ENCODE measurements at regions not wholly inside any gene's neighbourhood (a gene's known extent, or its start where the extent isn't known, plus 50 kb on each side); places are given as distances from the start of the nearest gene placed in this dataset.

DNA sequence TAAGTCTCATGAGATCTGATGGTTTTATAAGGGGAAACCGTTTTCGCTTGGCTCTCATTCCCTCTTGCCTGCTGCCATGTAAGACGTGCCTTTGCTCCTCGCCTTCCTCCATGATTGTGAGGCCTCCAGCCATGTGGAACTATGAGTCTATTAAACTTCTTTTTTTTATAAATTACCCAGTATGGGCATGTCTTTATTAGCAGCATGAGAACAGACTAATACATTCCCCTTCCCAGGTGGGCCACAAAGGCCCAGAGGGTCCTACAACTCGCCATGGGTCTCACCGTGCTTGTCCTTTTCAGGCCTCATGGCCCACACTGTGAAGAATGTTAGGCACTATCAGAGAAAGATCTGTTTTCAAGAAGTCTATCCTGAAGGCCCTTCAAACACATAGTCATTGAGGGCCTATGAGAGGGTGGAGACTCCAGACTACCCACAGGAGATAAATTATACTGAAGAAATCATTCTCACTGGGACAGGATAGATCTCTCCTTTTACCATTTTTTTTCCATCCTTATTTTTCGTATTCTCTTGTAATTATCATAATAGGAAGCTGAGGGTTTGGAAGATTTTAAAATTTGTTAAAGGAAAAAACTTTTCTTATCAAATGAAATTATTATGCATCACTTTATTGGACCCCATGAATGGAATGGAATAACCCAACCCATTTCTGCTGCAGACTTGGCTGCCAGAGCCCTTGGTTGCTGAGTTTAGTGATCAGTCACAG is 57.2 kb upstream of the EPCAM start:
- in situ Hi-C loops (cut with MboI) = loop anchor here (5.0 kb wide), 1 partner anchor 395 kb away; the partner anchor contains the start of gene MCFD2
- Histone ChIP-seq H3K36me3 (ENCODE audit: control insufficient read depth in 2 of 2, insufficient read depth in 2 of 2, low read length in 1 of 2) (no peaks in the 10 kb centered on the region), H3K27me3 (replicated peaks in 1 of 2; ENCODE audit: control insufficient read depth in 2 of 2, insufficient read depth in 2 of 2, low read length in 1 of 2) (no peaks in the 10 kb centered on the region), H3K9ac (ENCODE audit: control insufficient read depth, insufficient read depth, low read length) (no peak overlapping the region), H3K79me2 (ENCODE audit: control insufficient read depth, insufficient read depth, low read length) (no peaks in the 10 kb centered on the region), H3K4me3 (no peak overlapping the region), H3K9me3 (replicated peaks; ENCODE audit: control insufficient read depth, insufficient read depth, low read length) (no peaks in the 10 kb centered on the region), H3K4me2 (ENCODE audit: control insufficient read depth, insufficient read depth) (no peak overlapping the region; the same call in 1 of the 2 replicates), H4K20me1 (ENCODE audit: control insufficient read depth, insufficient read depth) (no peaks in the 10 kb centered on the region), H3K27ac (ENCODE audit: control insufficient read depth, insufficient read depth) (peak overlapping the region; percentile 88), H2AFZ (ENCODE audit: control insufficient read depth, low read depth, low read length) (no peak overlapping the region; the same call in 1 of the 2 replicates), H3K4me1 (ENCODE audit: control insufficient read depth, insufficient read depth, low read length) (peaks cover 44% of the 10 kb centered on the region)
- ChIA-PET CTCF (interaction anchor here (1.9 to 9.8 kb wide), 8 partner anchors 8 to 395 kb away, joined by 8 to 120 read pairs (median 10); partner anchors contain the start of gene MCFD2), RAD21 (ENCODE audit: unreplicated experiment) (interaction anchor here (1.1 to 8.2 kb wide), 12 partner anchors 10 to 361 kb away, joined by 3 to 129 read pairs (median 9); no protein-coding TSS in a partner anchor), SMC1A (ENCODE audit: uncharacterized antibody, unreplicated experiment) (interaction anchor here (1.3 to 9.9 kb wide), 10 partner anchors 11 to 394 kb away, joined by 3 to 145 read pairs (median 8); no protein-coding TSS in a partner anchor), POLR2A (interaction anchor here (0.6 to 6.5 kb wide), 5 partner anchors 10 to 368 kb away, joined by 3 to 82 read pairs (median 9); no protein-coding TSS in a partner anchor)
- 90% methylated on average over 7 of the region's 7 CpGs for WGBS (ENCODE audit: insufficient coverage, insufficient replicate concordance, low lambda C conversion rate, missing lambda C conversion rate)
- DNase-seq (ENCODE audit: low read depth, low spot score) (no peak), FAIRE-seq (no peak), ATAC-seq (no peak)
- intact Hi-C loops (cut with micrococcal nuclease; ENCODE audit: unreplicated experiment) = loop anchor here (2.0 kb wide), 2 partner anchors 39 to 369 kb away; no protein-coding TSS in a partner anchor
- BruUV-seq (replicated peaks) = no TSS peak
- no peak for TF ChIP-seq YBX1 (IDR thresholded peaks at IDR 0.05)
- TF ChIP-seq, protein P1, sequence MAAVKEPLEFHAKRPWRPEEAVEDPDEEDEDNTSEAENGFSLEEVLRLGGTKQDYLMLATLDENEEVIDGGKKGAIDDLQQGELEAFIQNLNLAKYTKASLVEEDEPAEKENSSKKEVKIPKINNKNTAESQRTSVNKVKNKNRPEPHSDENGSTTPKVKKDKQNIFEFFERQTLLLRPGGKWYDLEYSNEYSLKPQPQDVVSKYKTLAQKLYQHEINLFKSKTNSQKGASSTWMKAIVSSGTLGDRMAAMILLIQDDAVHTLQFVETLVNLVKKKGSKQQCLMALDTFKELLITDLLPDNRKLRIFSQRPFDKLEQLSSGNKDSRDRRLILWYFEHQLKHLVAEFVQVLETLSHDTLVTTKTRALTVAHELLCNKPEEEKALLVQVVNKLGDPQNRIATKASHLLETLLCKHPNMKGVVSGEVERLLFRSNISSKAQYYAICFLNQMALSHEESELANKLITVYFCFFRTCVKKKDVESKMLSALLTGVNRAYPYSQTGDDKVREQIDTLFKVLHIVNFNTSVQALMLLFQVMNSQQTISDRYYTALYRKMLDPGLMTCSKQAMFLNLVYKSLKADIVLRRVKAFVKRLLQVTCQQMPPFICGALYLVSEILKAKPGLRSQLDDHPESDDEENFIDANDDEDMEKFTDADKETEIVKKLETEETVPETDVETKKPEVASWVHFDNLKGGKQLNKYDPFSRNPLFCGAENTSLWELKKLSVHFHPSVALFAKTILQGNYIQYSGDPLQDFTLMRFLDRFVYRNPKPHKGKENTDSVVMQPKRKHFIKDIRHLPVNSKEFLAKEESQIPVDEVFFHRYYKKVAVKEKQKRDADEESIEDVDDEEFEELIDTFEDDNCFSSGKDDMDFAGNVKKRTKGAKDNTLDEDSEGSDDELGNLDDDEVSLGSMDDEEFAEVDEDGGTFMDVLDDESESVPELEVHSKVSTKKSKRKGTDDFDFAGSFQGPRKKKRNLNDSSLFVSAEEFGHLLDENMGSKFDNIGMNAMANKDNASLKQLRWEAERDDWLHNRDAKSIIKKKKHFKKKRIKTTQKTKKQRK (IDR thresholded peaks at IDR 0.05; ENCODE audit: low read depth, low read length) = no peak
- TF ChIP-seq, protein P2, sequence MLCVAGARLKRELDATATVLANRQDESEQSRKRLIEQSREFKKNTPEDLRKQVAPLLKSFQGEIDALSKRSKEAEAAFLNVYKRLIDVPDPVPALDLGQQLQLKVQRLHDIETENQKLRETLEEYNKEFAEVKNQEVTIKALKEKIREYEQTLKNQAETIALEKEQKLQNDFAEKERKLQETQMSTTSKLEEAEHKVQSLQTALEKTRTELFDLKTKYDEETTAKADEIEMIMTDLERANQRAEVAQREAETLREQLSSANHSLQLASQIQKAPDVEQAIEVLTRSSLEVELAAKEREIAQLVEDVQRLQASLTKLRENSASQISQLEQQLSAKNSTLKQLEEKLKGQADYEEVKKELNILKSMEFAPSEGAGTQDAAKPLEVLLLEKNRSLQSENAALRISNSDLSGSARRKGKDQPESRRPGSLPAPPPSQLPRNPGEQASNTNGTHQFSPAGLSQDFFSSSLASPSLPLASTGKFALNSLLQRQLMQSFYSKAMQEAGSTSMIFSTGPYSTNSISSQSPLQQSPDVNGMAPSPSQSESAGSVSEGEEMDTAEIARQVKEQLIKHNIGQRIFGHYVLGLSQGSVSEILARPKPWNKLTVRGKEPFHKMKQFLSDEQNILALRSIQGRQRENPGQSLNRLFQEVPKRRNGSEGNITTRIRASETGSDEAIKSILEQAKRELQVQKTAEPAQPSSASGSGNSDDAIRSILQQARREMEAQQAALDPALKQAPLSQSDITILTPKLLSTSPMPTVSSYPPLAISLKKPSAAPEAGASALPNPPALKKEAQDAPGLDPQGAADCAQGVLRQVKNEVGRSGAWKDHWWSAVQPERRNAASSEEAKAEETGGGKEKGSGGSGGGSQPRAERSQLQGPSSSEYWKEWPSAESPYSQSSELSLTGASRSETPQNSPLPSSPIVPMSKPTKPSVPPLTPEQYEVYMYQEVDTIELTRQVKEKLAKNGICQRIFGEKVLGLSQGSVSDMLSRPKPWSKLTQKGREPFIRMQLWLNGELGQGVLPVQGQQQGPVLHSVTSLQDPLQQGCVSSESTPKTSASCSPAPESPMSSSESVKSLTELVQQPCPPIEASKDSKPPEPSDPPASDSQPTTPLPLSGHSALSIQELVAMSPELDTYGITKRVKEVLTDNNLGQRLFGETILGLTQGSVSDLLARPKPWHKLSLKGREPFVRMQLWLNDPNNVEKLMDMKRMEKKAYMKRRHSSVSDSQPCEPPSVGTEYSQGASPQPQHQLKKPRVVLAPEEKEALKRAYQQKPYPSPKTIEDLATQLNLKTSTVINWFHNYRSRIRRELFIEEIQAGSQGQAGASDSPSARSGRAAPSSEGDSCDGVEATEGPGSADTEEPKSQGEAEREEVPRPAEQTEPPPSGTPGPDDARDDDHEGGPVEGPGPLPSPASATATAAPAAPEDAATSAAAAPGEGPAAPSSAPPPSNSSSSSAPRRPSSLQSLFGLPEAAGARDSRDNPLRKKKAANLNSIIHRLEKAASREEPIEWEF (IDR thresholded peaks at IDR 0.05; ENCODE audit: insufficient replicate concordance, low read depth, low read length) = no peak
- TF ChIP-seq, protein P3, sequence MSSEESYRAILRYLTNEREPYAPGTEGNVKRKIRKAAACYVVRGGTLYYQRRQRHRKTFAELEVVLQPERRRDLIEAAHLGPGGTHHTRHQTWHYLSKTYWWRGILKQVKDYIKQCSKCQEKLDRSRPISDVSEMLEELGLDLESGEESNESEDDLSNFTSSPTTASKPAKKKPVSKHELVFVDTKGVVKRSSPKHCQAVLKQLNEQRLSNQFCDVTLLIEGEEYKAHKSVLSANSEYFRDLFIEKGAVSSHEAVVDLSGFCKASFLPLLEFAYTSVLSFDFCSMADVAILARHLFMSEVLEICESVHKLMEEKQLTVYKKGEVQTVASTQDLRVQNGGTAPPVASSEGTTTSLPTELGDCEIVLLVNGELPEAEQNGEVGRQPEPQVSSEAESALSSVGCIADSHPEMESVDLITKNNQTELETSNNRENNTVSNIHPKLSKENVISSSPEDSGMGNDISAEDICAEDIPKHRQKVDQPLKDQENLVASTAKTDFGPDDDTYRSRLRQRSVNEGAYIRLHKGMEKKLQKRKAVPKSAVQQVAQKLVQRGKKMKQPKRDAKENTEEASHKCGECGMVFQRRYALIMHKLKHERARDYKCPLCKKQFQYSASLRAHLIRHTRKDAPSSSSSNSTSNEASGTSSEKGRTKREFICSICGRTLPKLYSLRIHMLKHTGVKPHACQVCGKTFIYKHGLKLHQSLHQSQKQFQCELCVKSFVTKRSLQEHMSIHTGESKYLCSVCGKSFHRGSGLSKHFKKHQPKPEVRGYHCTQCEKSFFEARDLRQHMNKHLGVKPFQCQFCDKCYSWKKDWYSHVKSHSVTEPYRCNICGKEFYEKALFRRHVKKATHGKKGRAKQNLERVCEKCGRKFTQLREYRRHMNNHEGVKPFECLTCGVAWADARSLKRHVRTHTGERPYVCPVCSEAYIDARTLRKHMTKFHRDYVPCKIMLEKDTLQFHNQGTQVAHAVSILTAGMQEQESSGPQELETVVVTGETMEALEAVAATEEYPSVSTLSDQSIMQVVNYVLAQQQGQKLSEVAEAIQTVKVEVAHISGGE (CRISPR knock-in tag; IDR thresholded peaks at IDR 0.05) = no peak
- TF ChIP-seq CBX3 (IDR thresholded peaks at IDR 0.05; ENCODE audit: borderline replicate concordance, low read depth) = no peak
- TF ChIP-seq IKZF1 (conservative IDR thresholded peaks at IDR 0.05) = no peak
- TF ChIP-seq, protein P4, sequence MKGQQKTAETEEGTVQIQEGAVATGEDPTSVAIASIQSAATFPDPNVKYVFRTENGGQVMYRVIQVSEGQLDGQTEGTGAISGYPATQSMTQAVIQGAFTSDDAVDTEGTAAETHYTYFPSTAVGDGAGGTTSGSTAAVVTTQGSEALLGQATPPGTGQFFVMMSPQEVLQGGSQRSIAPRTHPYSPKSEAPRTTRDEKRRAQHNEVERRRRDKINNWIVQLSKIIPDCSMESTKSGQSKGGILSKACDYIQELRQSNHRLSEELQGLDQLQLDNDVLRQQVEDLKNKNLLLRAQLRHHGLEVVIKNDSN (IDR thresholded peaks at IDR 0.05; ENCODE audit: borderline replicate concordance, extremely low read length, insufficient read depth, low read depth, low read length) = no peak
- TF ChIP-seq WRNIP1 (IDR thresholded peaks at IDR 0.05; ENCODE audit: borderline replicate concordance, low read depth, low read length) = no peak

Measured in GM12878 (cell line).